ENCODE measurements at regions not wholly inside any gene's neighbourhood (a gene's known extent, or its start where the extent isn't known, plus 50 kb on each side); places are given as distances from the start of the nearest gene placed in this dataset.
"Not testable (repeated sequence)": the region's sequence is repeated elsewhere in the genome, so short reads cannot be mapped to it uniquely, and the experiment has no call there.

DNA sequence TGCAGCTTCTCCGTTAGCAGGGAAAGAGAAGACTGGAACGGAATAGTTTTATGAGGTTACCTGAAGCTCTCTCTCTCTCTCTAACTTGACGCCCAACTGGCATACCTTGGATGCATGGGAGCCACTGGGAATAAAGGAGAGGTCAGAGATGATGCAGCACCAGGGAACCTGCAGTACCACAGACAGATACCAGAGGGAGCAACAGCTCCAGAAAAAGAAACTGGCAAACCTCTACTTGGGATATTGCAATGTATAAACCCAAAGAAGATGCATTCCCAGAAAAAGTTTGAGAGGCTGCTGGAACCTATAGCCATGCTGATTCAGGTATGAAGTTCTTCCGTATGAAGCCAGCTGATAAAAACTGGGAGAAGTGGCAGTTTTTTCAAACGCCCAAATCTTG lies 2976.1 kb upstream of the TEKT4 start:
- TF ChIP-seq POLR2AphosphoS5 (IDR thresholded peaks at IDR 0.05; ENCODE audit: low read depth, low read length); EZH2 (IDR thresholded peaks at IDR 0.05); CEBPB (IDR thresholded peaks at IDR 0.05; ENCODE audit: low read depth); YY1 (IDR thresholded peaks at IDR 0.05; ENCODE audit: extremely low read depth, insufficient replicate concordance, low read depth, low read length); EZH2phosphoT487 (IDR thresholded peaks at IDR 0.05; ENCODE audit: borderline replicate concordance); CBX3 (IDR thresholded peaks at IDR 0.05; ENCODE audit: low read depth); POLR2A (IDR thresholded peaks at IDR 0.05; ENCODE audit: borderline replicate concordance, extremely low read depth, insufficient read depth, insufficient read length); SIN3A (IDR thresholded peaks at IDR 0.05; ENCODE audit: low read depth): not testable (repeated sequence)
- TF ChIP-seq, protein P1, sequence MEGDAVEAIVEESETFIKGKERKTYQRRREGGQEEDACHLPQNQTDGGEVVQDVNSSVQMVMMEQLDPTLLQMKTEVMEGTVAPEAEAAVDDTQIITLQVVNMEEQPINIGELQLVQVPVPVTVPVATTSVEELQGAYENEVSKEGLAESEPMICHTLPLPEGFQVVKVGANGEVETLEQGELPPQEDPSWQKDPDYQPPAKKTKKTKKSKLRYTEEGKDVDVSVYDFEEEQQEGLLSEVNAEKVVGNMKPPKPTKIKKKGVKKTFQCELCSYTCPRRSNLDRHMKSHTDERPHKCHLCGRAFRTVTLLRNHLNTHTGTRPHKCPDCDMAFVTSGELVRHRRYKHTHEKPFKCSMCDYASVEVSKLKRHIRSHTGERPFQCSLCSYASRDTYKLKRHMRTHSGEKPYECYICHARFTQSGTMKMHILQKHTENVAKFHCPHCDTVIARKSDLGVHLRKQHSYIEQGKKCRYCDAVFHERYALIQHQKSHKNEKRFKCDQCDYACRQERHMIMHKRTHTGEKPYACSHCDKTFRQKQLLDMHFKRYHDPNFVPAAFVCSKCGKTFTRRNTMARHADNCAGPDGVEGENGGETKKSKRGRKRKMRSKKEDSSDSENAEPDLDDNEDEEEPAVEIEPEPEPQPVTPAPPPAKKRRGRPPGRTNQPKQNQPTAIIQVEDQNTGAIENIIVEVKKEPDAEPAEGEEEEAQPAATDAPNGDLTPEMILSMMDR (IDR thresholded peaks at IDR 0.05 in 2 of 3, conservative IDR thresholded peaks at IDR 0.05 in 1 of 3; ENCODE audit: borderline replicate concordance in 1 of 3, insufficient read depth in 1 of 3, low read depth in 2 of 3, low read length in 2 of 3), result peak; percentile 20 to 43 (median 39); a peak in 5 of 6 replicates
- TF ChIP-seq, protein P2, sequence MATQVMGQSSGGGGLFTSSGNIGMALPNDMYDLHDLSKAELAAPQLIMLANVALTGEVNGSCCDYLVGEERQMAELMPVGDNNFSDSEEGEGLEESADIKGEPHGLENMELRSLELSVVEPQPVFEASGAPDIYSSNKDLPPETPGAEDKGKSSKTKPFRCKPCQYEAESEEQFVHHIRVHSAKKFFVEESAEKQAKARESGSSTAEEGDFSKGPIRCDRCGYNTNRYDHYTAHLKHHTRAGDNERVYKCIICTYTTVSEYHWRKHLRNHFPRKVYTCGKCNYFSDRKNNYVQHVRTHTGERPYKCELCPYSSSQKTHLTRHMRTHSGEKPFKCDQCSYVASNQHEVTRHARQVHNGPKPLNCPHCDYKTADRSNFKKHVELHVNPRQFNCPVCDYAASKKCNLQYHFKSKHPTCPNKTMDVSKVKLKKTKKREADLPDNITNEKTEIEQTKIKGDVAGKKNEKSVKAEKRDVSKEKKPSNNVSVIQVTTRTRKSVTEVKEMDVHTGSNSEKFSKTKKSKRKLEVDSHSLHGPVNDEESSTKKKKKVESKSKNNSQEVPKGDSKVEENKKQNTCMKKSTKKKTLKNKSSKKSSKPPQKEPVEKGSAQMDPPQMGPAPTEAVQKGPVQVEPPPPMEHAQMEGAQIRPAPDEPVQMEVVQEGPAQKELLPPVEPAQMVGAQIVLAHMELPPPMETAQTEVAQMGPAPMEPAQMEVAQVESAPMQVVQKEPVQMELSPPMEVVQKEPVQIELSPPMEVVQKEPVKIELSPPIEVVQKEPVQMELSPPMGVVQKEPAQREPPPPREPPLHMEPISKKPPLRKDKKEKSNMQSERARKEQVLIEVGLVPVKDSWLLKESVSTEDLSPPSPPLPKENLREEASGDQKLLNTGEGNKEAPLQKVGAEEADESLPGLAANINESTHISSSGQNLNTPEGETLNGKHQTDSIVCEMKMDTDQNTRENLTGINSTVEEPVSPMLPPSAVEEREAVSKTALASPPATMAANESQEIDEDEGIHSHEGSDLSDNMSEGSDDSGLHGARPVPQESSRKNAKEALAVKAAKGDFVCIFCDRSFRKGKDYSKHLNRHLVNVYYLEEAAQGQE (IDR thresholded peaks at IDR 0.05; ENCODE audit: low read depth), result not testable (repeated sequence)
- TF ChIP-seq RAD21 (IDR thresholded peaks at IDR 0.05; ENCODE audit: low read depth), result peak; percentile 41
- TF ChIP-seq, protein P3, sequence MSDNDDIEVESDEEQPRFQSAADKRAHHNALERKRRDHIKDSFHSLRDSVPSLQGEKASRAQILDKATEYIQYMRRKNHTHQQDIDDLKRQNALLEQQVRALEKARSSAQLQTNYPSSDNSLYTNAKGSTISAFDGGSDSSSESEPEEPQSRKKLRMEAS (IDR thresholded peaks at IDR 0.05), result not testable (repeated sequence)

Data from HCT116 (cell line).